ENCODE measurements at regions not wholly inside any gene's neighbourhood (a gene's known extent, or its start where the extent isn't known, plus 50 kb on each side); places are given as distances from the start of the nearest gene placed in this dataset.

DNA sequence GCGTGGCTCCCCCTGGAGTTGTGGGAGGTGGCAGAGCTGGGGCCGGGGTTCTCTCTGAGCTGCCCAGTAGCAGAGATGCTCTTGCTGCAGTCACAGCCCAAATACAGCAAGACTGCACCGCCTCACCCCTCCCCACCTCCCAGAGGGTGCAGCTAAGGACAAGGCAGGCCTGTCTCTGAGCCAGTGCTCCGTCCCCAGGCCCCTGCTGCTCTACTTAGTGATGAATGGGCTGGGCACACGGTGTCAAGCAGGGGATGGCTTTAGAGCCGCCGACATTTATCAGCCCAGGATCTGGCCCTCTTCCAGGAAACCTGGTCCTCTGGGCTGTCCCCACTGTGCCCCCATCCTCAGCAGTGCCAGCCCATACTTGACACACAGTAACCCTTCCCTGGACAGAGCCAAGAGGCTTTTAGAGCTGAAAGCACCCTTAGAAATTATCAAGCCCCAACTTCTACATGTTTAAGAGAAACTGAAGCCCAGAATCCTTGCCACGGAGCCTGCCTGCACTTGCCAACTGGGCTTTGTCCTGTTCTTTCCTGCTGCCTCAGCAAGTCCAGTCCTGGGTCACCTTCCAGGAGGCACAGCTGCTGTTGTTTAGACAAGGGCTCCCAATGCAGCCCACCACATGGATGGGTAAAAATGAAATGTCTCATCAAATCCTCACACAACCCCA, 137.1 kb upstream of the UNC5B start:
- Histone ChIP-seq H3K9me2 (replicated peaks; ENCODE audit: low read depth, low read length) (no peaks in the 10 kb centered on the region), H2AFZ (ENCODE audit: low read length) (no peak overlapping the region), H3K36me3 (ENCODE audit: insufficient read depth, low read length) (no peaks in the 10 kb centered on the region), H3K9ac (ENCODE audit: low read depth, low read length, poor library complexity, severe bottlenecking) (no peak overlapping the region), H4K20me1 (ENCODE audit: insufficient read depth, low read length, poor library complexity, severe bottlenecking) (no peaks in the 10 kb centered on the region), H3K4me1 (ENCODE audit: insufficient read depth, low read length, poor library complexity, severe bottlenecking) (no peaks in the 10 kb centered on the region), H3K79me2 (ENCODE audit: insufficient read depth, low read length) (no peaks in the 10 kb centered on the region), H3K9me3 (ENCODE audit: insufficient read depth, low read depth, low read length) (no peaks in the 10 kb centered on the region), H3F3A (ENCODE audit: low read depth) (no peaks in the 10 kb centered on the region), H3K4me2 (ENCODE audit: low read depth, low read length, poor library complexity, severe bottlenecking) (no peak overlapping the region), H3K4me3 (ENCODE audit: low read length, poor library complexity, severe bottlenecking) (no peak overlapping the region), H3K27me3 (ENCODE audit: insufficient read depth, low read length, poor library complexity, severe bottlenecking) (no peaks in the 10 kb centered on the region)
- TF ChIP-seq EZH2phosphoT487 (IDR thresholded peaks at IDR 0.05; ENCODE audit: borderline replicate concordance): no peak
- TF ChIP-seq, protein P1, sequence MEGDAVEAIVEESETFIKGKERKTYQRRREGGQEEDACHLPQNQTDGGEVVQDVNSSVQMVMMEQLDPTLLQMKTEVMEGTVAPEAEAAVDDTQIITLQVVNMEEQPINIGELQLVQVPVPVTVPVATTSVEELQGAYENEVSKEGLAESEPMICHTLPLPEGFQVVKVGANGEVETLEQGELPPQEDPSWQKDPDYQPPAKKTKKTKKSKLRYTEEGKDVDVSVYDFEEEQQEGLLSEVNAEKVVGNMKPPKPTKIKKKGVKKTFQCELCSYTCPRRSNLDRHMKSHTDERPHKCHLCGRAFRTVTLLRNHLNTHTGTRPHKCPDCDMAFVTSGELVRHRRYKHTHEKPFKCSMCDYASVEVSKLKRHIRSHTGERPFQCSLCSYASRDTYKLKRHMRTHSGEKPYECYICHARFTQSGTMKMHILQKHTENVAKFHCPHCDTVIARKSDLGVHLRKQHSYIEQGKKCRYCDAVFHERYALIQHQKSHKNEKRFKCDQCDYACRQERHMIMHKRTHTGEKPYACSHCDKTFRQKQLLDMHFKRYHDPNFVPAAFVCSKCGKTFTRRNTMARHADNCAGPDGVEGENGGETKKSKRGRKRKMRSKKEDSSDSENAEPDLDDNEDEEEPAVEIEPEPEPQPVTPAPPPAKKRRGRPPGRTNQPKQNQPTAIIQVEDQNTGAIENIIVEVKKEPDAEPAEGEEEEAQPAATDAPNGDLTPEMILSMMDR (conservative IDR thresholded peaks at IDR 0.05; ENCODE audit: low read length): no peak

DNA sequence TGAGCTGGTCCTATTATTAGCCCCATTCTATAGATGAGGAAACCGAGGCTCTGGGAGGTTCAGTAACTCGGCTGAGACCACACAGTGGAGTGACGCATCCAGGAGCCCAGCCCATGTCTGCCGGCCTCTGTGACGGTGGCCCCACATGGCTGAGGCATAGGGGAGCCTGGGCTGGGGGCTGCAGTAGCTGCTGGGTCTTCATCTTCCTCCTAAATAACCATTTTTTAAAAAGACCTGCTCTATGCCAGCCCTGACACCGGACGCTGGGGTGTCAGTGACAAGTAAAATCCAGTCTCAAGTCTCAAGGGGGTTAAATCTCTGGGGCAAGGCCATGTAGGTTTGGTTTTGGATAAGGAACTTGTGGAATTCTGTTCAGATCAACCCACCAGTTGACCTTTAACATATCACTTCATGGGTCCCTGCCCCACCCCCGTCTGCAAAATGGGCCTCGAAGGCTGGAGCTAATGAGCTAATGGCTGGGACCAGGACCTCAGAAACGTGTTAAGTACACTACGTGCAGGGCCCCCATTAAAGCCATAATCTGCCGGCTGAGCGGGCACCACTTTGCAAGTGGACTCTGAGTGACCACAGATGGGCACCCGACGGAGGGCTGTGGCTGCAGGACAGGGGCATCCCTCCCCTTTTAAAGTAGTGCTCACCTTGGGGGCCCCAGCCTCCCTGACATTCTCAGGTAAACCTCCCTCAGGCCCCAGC, 136.5 kb upstream of the UNC5B start:
- no peak overlapping the region for H3K9ac ChIP-seq (ENCODE audit: low read depth, low read length, poor library complexity, severe bottlenecking)
- H4K20me1 ChIP-seq (ENCODE audit: insufficient read depth, low read length, poor library complexity, severe bottlenecking): no peaks in the 10 kb centered on the region
- no peaks in the 10 kb centered on the region for H3K9me2 ChIP-seq (replicated peaks; ENCODE audit: low read depth, low read length)
- no peaks in the 10 kb centered on the region for H3K4me1 ChIP-seq (ENCODE audit: insufficient read depth, low read length, poor library complexity, severe bottlenecking)
- no peaks in the 10 kb centered on the region for H3F3A ChIP-seq (ENCODE audit: low read depth)
- no peaks in the 10 kb centered on the region for H3K9me3 ChIP-seq (ENCODE audit: insufficient read depth, low read depth, low read length)
- no peak overlapping the region for H3K4me2 ChIP-seq (ENCODE audit: low read depth, low read length, poor library complexity, severe bottlenecking)
- H3K4me3 ChIP-seq (ENCODE audit: low read length, poor library complexity, severe bottlenecking): no peak overlapping the region
- H3K27me3 ChIP-seq (ENCODE audit: insufficient read depth, low read length, poor library complexity, severe bottlenecking): no peaks in the 10 kb centered on the region
- TF ChIP-seq, protein P1 (conservative IDR thresholded peaks at IDR 0.05; ENCODE audit: low read length): no peak
- TF ChIP-seq EZH2phosphoT487 (IDR thresholded peaks at IDR 0.05; ENCODE audit: borderline replicate concordance): no peak
- no peaks in the 10 kb centered on the region for H3K36me3 ChIP-seq (ENCODE audit: insufficient read depth, low read length)
- H3K79me2 ChIP-seq (ENCODE audit: insufficient read depth, low read length): no peaks in the 10 kb centered on the region
- no peak overlapping the region for H2AFZ ChIP-seq (ENCODE audit: low read length)

DNA sequence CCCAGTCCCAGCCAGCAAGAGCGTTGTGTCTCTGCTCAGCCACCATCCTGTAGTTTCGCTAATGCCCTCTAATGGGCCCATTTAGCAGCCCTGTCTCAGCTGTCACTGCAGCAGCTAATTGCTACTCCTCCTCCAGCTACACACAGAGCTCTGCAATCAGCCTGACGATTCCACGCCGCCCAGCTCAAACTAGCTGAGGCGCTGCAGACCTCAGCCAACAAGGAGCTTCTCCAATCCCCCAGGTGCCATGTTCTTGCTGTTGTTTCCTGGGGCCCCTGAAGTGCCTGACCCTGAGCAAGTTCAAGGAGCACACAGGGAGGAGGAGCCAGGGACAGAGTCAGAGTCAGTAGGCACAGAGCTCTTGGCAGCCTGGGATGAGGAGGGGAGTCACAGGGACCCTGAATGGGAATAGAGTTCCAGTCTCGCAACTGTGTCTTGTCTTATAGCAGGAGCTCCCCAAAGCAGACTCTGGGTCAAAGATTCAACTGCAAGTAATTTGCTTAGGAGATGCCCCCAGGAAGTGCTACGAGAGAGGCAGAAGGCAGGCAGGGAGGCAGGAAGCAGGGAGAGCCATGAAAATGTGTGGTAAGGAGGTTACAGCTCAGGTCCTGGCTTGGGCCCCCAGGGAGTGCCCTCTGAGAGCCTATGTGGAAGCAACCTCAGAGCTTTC, 135.8 kb upstream of the UNC5B start:
- Histone ChIP-seq H3K9ac (ENCODE audit: low read depth, low read length, poor library complexity, severe bottlenecking) (no peak overlapping the region), H3K9me3 (ENCODE audit: insufficient read depth, low read depth, low read length) (no peaks in the 10 kb centered on the region), H3K4me1 (ENCODE audit: insufficient read depth, low read length, poor library complexity, severe bottlenecking) (no peaks in the 10 kb centered on the region), H3K27me3 (ENCODE audit: insufficient read depth, low read length, poor library complexity, severe bottlenecking) (no peaks in the 10 kb centered on the region), H4K20me1 (ENCODE audit: insufficient read depth, low read length, poor library complexity, severe bottlenecking) (no peaks in the 10 kb centered on the region), H3K4me2 (ENCODE audit: low read depth, low read length, poor library complexity, severe bottlenecking) (no peak overlapping the region), H3K9me2 (replicated peaks; ENCODE audit: low read depth, low read length) (no peaks in the 10 kb centered on the region), H3K79me2 (ENCODE audit: insufficient read depth, low read length) (no peaks in the 10 kb centered on the region), H3F3A (ENCODE audit: low read depth) (no peaks in the 10 kb centered on the region), H2AFZ (ENCODE audit: low read length) (no peak overlapping the region; the same call in 1 of the 2 replicates), H3K4me3 (ENCODE audit: low read length, poor library complexity, severe bottlenecking) (no peak overlapping the region), H3K36me3 (ENCODE audit: insufficient read depth, low read length) (no peaks in the 10 kb centered on the region)
- TF ChIP-seq EZH2phosphoT487 (IDR thresholded peaks at IDR 0.05; ENCODE audit: borderline replicate concordance): no peak
- TF ChIP-seq, protein P1 (conservative IDR thresholded peaks at IDR 0.05; ENCODE audit: low read length): no peak

Data from Loucy (cell line).